ENCODE measurements at regions not wholly inside any gene's neighbourhood (a gene's known extent, or its start where the extent isn't known, plus 50 kb on each side); places are given as distances from the start of the nearest gene placed in this dataset.

DNA sequence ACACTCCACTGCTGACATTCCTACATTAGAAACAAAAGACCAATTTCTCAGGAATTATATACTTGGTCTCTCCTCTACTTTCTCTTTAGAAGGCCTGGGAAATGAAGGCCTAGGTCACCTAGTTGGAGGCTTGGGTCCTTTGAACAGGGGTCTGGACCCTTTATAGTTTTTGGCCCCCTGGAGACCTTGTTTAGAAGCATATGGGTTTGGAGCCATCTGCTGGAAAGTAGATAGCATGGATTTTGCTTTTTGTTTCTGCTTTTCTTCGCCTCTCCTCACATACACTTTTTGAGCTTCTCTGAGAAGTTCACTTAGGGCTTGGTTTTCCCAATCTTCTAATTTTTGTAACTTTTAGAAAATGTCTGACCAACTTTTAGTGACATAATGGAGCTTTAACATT, 67.1 kb upstream of the CDK20 start:
- DNase-seq (ENCODE audit: low spot score): no peak
- intact Hi-C loops (cut with DNase I): no loop called here

DNA sequence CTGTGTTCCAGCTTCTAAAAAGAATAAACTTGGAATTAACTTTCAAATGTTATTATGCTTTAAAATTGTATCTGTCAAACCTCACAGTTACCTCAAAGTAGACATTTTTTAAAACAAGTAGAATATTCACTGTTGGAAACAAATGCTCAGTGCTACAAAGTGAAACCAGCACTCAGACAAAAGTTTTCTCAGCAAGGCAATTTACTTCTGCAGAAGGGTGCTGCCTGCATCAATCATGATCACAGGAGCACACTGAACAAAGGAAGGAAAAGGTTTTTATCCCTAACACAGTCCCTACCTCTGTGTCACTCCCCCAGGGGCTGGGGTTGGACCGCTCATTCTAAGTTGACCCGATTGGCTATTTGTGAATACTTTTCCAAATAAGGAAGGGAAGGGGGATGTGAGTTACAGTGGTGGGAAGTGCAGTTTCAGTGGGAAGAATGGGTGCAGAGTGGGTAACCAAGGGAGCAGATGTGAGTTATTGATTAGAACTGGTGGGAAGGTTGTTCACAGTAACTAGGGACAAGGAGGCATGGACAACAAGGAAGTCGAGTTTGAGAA, 63.0 kb upstream of the CDK20 start:
- DNase-seq (ENCODE audit: low spot score): peak; percentile 5
- intact Hi-C loops (cut with DNase I): no loop called here

DNA sequence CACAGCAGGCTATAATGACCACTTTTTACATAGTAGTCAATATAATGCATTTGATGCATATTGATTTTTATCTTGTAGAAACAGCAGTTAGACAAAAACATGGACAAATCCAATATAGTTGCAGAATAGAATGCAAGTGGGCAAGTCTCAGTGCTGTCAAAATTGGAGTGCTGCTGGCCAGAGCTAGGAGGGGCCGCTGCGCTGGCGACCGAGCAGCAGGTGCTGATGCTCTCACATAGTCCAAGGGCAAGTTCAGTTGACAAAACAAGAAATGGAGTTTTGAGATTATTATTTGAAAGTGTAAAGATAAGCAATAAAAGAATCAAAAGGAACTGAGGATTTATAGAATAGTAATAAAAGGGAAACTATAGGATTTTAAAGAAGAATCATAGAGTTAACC, 60.6 kb upstream of the CDK20 start:
- DNase-seq (ENCODE audit: low spot score): peak; percentile 13
- intact Hi-C loops (cut with DNase I): no loop called here

DNA sequence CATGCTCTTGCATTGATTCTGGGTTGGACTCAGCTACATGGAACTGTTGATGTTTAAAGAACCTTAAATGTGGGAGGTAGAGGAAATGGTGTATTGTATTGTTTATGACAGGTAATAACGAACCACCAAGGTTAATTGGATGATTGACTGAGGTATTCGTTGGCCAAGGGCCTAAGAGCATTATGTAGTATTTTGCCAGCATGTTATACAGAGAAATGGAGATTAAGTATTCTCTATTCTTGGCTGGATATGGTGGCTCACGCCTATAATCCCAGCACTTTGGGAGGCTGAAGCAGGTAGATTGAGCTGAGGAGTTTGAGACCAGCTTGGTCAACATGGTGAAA, 59.0 kb upstream of the CDK20 start:
- intact Hi-C loops (cut with DNase I): no loop called here
- no peak for DNase-seq (ENCODE audit: low spot score)

DNA sequence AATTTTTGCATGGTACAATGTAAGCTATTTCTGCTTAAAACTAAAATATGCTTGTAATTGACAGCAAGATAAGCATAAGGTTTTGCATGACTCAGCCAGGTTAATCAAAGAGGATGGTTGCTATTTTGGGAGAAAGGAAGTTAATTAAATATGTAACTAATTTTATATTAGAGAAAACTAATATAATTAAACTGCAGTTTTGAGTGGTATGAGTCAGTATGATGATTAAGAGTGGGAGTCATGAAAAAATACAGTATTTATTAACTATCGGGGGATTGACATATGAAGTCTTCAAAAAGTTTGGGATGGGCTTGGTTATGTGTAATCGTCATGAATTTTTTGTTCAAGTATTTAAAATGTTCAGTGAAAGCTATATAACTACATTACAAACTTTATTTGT, 54.0 kb upstream of the CDK20 start:
- intact Hi-C loops (cut with DNase I): no loop called here
- no peak for DNase-seq (ENCODE audit: low spot score)

DNA sequence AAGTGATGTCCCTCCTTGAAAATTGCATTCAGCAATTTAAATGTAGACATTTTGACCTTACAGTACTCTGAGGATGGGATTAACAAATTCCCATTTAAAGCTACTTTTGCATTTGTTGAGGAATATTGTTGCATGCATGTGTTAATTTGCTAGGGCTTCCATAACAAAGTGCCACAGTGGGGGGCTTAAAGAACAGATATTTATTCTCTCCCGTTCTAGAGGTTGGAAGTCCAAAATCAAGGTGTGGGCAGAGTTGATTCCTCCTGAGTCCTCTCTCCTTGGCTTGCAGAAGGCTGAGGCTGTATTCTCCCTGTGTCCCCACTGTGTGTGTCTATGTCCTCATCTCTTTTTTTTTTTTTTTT, 51.8 kb upstream of the CDK20 start:
- intact Hi-C loops (cut with DNase I): no loop called here
- DNase-seq (ENCODE audit: low spot score): no peak

GRCh38 chr9:88025411-88026117, 51.2 kb upstream of the CDK20 start:
- intact Hi-C loops (cut with DNase I): no loop called here
- DNase-seq (ENCODE audit: low spot score): peak; percentile 6

DNA sequence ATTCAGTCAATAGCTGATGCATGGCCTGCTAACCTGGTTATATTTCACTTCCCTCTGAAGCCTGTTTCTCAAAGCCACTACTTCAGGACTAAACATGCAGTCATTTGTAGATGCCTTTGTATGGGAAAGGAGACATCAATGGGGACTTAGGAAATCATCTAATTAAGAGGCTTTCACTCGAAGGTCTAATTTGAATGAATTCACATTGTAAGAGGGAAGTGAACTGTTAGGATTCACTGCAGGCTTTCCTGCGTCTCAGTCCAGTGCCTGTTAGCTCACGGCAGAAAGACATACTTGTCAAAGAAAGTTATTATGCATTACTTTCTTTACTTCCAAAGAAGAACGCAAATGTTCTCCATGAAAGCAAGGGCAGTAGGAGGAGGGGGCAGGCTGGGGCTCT, 50.6 kb upstream of the CDK20 start:
- no peak for DNase-seq (ENCODE audit: low spot score)
- intact Hi-C loops (cut with DNase I): no loop called here
